Naive thymus-derived CD4-positive, alpha-beta T cell (primary cell): ENCODE measurements at regions not wholly inside any gene's neighbourhood (a gene's known extent, or its start where the extent isn't known, plus 50 kb on each side); places are given as distances from the start of the nearest gene placed in this dataset.

Experiments used
- ATAC-seq: fragments of 150-1000 bp; cut with Tn5 transposase; 2 replicates; pipeline ENCODE4 v1.10.0; 2021; ENCODE audit warnings: mild to moderate bottlenecking, moderate library complexity
- CTCF ChIA-PET: fragments of 350-600 bp; sonication (Branson Sonifier 250); formaldehyde crosslinking; loops from one replicate; lab custom pipeline; 2021; ENCODE audit warnings: antibody characterized with exemption; lab: Charles Lee
- POLR2A ChIA-PET: fragments of 350-600 bp; sonication (Branson Sonifier 250); formaldehyde crosslinking; loops from one replicate; lab custom pipeline; 2021; ENCODE audit warnings: antibody characterized with exemption, inconsistent platforms; lab: Charles Lee
- DNase-seq, 9 donors: peaks; one replicate each; pipeline versions ENCODE4 v3.0.0 to v3.0.0-alpha.2; 2020 to 2022; ENCODE audit warnings: mixed read lengths in 1 of 9
- H3K27ac ChIP-seq: one replicate; pipeline ENCODE4 v1.7.0; 2013; ENCODE audit warnings: mild to moderate bottlenecking, low read depth, low read length, moderate library complexity
- H3K27me3 ChIP-seq, 2 donors: one replicate each; pipeline ENCODE4 v1.7.0; 2013; ENCODE audit warnings: low read length in 2 of 2, mild to moderate bottlenecking in 2 of 2, moderate library complexity in 2 of 2; ENCODE audit not compliant: control insufficient read depth in 2 of 2, insufficient read depth in 2 of 2
- H3K36me3 ChIP-seq, 3 experiments: 1 replicate in 2 of 3; 2 replicates in 1 of 3; pipeline ENCODE4 v1.7.0; 2013; ENCODE audit warnings: low read length in 3 of 3, mild to moderate bottlenecking in 3 of 3, moderate library complexity in 1 of 3; ENCODE audit not compliant: insufficient read depth in 3 of 3, control insufficient read depth in 2 of 3
- H3K4me1 ChIP-seq, 2 donors: one replicate each; pipeline ENCODE4 v1.7.0; 2013; ENCODE audit warnings: low read length in 2 of 2, mild to moderate bottlenecking in 2 of 2, moderate library complexity in 1 of 2; ENCODE audit not compliant: control insufficient read depth in 2 of 2, insufficient read depth in 2 of 2
- H3K4me3 ChIP-seq: 2 replicates; pipeline ENCODE4 v1.7.0; 2013; ENCODE audit warnings: mild to moderate bottlenecking, low read length
- H3K9me3 ChIP-seq, 3 experiments: 1 replicate in 2 of 3; 2 replicates in 1 of 3; pipeline ENCODE4 v1.7.0; 2013; ENCODE audit warnings: low read length in 3 of 3; ENCODE audit not compliant: control insufficient read depth in 2 of 3
- H3K27ac Mint-ChIP-seq, 9 donors: one replicate each; pipeline ENCODE4 v1.8.0; 2020 to 2022; ENCODE audit warnings: mixed read lengths in 9 of 9, mild to moderate bottlenecking in 8 of 9, moderate library complexity in 5 of 9, inconsistent platforms in 2 of 9
- H3K27me3 Mint-ChIP-seq, 5 donors: one replicate each; pipeline ENCODE4 v1.8.0; 2021 to 2022; ENCODE audit warnings: mixed read lengths in 5 of 5, mild to moderate bottlenecking in 1 of 5
- H3K36me3 Mint-ChIP-seq, 5 donors: one replicate each; pipeline ENCODE4 v1.8.0; 2020 to 2022; ENCODE audit warnings: mixed read lengths in 5 of 5, mild to moderate bottlenecking in 3 of 5, inconsistent platforms in 1 of 5
- H3K4me1 Mint-ChIP-seq, 7 donors: one replicate each; pipeline ENCODE4 v1.8.0; 2020 to 2022; ENCODE audit warnings: mixed read lengths in 7 of 7, mild to moderate bottlenecking in 3 of 7, inconsistent platforms in 1 of 7
- H3K4me3 Mint-ChIP-seq, 10 donors: one replicate each; pipeline ENCODE4 v1.8.0; 2020 to 2022; ENCODE audit warnings: mild to moderate bottlenecking in 10 of 10, mixed read lengths in 10 of 10, moderate library complexity in 6 of 10, inconsistent platforms in 2 of 10
- H3K9me3 Mint-ChIP-seq, 11 donors: one replicate each; pipeline ENCODE4 v1.8.0; 2020 to 2022; ENCODE audit warnings: mixed read lengths in 11 of 11, mild to moderate bottlenecking in 4 of 11, inconsistent platforms in 1 of 11, moderate library complexity in 1 of 11
- intact Hi-C, 2 donors: fragments of 100-400 bp; cut with micrococcal nuclease; formaldehyde crosslinking; loops; one replicate each; pipeline ENCODE4 v1.15.1; 2023

GRCh38 chr20:51313358-51313827 is 229.1 kb downstream of the NFATC2 start:
- Mint-ChIP-seq H3K36me3 (no peaks in the 10 kb centered on the region), H3K4me1 (peaks cover 0 to 2% (median 0%) of the 10 kb centered on the region in 7 donors), H3K27me3 (peaks cover 6 to 30% (median 18%) of the 10 kb centered on the region in 5 donors), H3K9me3 (peaks cover 0 to 6% (median 2%) of the 10 kb centered on the region in 11 donors), H3K4me3 (no peak overlapping the region), H3K27ac (no peak overlapping the region)
- no peaks in the 10 kb centered on the region for H3K9me3 ChIP-seq
- ChIA-PET POLR2A (interaction anchor here (0.8 kb wide), 1 partner anchor 20 kb away, joined by 3 read pairs; no protein-coding TSS in a partner anchor), CTCF (interaction anchor here (0.5 kb wide), 1 partner anchor 19 kb away, joined by 4 read pairs; no protein-coding TSS in a partner anchor)
- H3K27me3 ChIP-seq: no peaks in the 10 kb centered on the region
- no peaks in the 10 kb centered on the region for H3K4me1 ChIP-seq
- no peak for DNase-seq
- no peak overlapping the region for H3K4me3 ChIP-seq
- intact Hi-C loops: no loop called here
- H3K27ac ChIP-seq: no peak overlapping the region
- H3K36me3 ChIP-seq: no peaks in the 10 kb centered on the region
- no peak for ATAC-seq

DNA sequence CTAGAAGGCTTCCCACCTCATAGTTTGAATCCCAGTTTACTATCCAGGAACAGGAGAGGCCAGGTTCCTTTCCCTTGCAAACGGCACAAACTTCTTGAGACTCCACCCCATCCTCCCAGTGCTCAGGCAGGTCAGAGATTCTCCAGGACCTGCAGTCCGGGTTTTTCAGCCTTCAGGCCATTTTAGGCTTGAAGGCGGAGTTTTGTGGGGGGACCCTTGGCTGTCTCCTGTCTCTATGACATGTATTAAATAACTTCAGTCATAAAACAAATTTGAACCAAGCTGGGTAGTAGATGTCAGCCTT is 230.1 kb downstream of the NFATC2 start:
- DNase-seq (no peak), ATAC-seq (no peak)
- Mint-ChIP-seq H3K27me3 (peaks cover 6 to 30% (median 18%) of the 10 kb centered on the region in 5 donors), H3K4me1 (peaks cover 0 to 2% (median 0%) of the 10 kb centered on the region in 7 donors), H3K9me3 (peaks cover 0 to 6% (median 2%) of the 10 kb centered on the region in 11 donors), H3K27ac (no peak overlapping the region), H3K36me3 (no peaks in the 10 kb centered on the region), H3K4me3 (no peak overlapping the region)
- Histone ChIP-seq H3K9me3 (no peaks in the 10 kb centered on the region), H3K36me3 (no peaks in the 10 kb centered on the region), H3K27ac (no peak overlapping the region), H3K4me1 (no peaks in the 10 kb centered on the region), H3K27me3 (no peaks in the 10 kb centered on the region), H3K4me3 (no peak overlapping the region)
- ChIA-PET POLR2A (no interaction called here), CTCF (no interaction called here)
- intact Hi-C loops: no loop called here

GRCh38 chr20:51311636-51312479 is 230.7 kb downstream of the NFATC2 start:
- no peak for ATAC-seq
- CTCF ChIA-PET: interaction anchor here (0.6 kb wide), 1 partner anchor 173 kb away, joined by 3 read pairs; no protein-coding TSS in a partner anchor

GRCh38 chr20:51310216-51310615 is 232.3 kb downstream of the NFATC2 start:
- Histone ChIP-seq H3K4me3 (no peak overlapping the region), H3K4me1 (peaks cover 0 to 4% of the 10 kb centered on the region in 2 donors), H3K27me3 (no peaks in the 10 kb centered on the region), H3K27ac (no peak overlapping the region), H3K9me3 (no peaks in the 10 kb centered on the region), H3K36me3 (no peaks in the 10 kb centered on the region)
- Mint-ChIP-seq H3K4me1 (peaks cover 0 to 5% (median 0%) of the 10 kb centered on the region in 7 donors), H3K4me3 (no peak overlapping the region), H3K27ac (no peak overlapping the region), H3K27me3 (peaks cover 13 to 33% (median 23%) of the 10 kb centered on the region in 5 donors), H3K9me3 (peaks cover 0 to 1% (median 0%) of the 10 kb centered on the region in 11 donors), H3K36me3 (no peaks in the 10 kb centered on the region)
- DNase-seq (no peak), ATAC-seq (no peak)
- CTCF ChIA-PET: interaction anchor here (0.6 to 1.0 kb wide), 3 partner anchors 13 to 330 kb away, joined by 3 to 4 read pairs (median 3); no protein-coding TSS in a partner anchor
- POLR2A ChIA-PET: no interaction called here
- intact Hi-C loops: no loop called here

More at GRCh38 chr20:51311636-51312479, 230.7 kb downstream of the NFATC2 start:
- DNase-seq: no peak
- intact Hi-C loops: no loop called here
- H3K4me3 ChIP-seq: no peak overlapping the region
- Mint-ChIP-seq H3K27me3 (peaks cover 6 to 30% (median 19%) of the 10 kb centered on the region in 5 donors), H3K4me1 (peaks cover 0 to 3% (median 0%) of the 10 kb centered on the region in 7 donors), H3K4me3 (no peak overlapping the region), H3K36me3 (no peaks in the 10 kb centered on the region), H3K27ac (no peak overlapping the region), H3K9me3 (peaks cover 0 to 6% (median 2%) of the 10 kb centered on the region in 11 donors)
- H3K27ac ChIP-seq: no peak overlapping the region
- H3K27me3 ChIP-seq: no peaks in the 10 kb centered on the region
- peaks cover 0 to 3% of the 10 kb centered on the region in 2 donors for H3K4me1 ChIP-seq
- H3K36me3 ChIP-seq: no peaks in the 10 kb centered on the region
- no peaks in the 10 kb centered on the region for H3K9me3 ChIP-seq
- POLR2A ChIA-PET: no interaction called here

- no peaks in the 10 kb centered on the region for H3K27me3 ChIP-seq
- no peak for DNase-seq
- Mint-ChIP-seq H3K9me3 (no peaks in the 10 kb centered on the region), H3K27ac (no peak overlapping the region), H3K27me3 (peaks cover 13 to 35% (median 25%) of the 10 kb centered on the region in 5 donors), H3K4me1 (peaks cover 0 to 5% (median 0%) of the 10 kb centered on the region in 7 donors), H3K4me3 (no peak overlapping the region), H3K36me3 (peaks cover 0 to under 1% (median 0%) of the 10 kb centered on the region in 5 donors)
- H3K27ac ChIP-seq: no peak overlapping the region
- CTCF ChIA-PET: interaction anchor here (1.4 to 1.7 kb wide), 2 partner anchors 286 to 321 kb away, joined by 3 to 8 read pairs; no protein-coding TSS in a partner anchor
- no peak for ATAC-seq
- intact Hi-C loops: no loop called here
- no peaks in the 10 kb centered on the region for H3K9me3 ChIP-seq
- H3K4me3 ChIP-seq: no peak overlapping the region
- POLR2A ChIA-PET: no interaction called here
- H3K4me1 ChIP-seq: peaks cover 0 to 4% of the 10 kb centered on the region in 2 donors
- H3K36me3 ChIP-seq: no peaks in the 10 kb centered on the region
Measured at GRCh38 chr20:51309128-51309527, 233.4 kb downstream of the NFATC2 start.

- ATAC-seq (peak; percentile 87), DNase-seq (peak; percentile 39 to 74 (median 53))
- Mint-ChIP-seq H3K4me1 (peaks cover 0 to 5% (median 0%) of the 10 kb centered on the region in 7 donors), H3K27ac (no peak overlapping the region), H3K27me3 (peaks cover 8 to 25% (median 21%) of the 10 kb centered on the region in 5 donors), H3K9me3 (peaks cover 0 to 3% (median 0%) of the 10 kb centered on the region in 11 donors), H3K36me3 (peaks cover 0 to 4% (median 0%) of the 10 kb centered on the region in 5 donors), H3K4me3 (no peak overlapping the region)
- H3K4me1 ChIP-seq: peaks cover 0 to 4% of the 10 kb centered on the region in 2 donors
- no peaks in the 10 kb centered on the region for H3K27me3 ChIP-seq
- POLR2A ChIA-PET: no interaction called here
- no peaks in the 10 kb centered on the region for H3K9me3 ChIP-seq
- CTCF ChIA-PET: interaction anchor here (0.6 to 2.0 kb wide), 7 partner anchors 36 to 516 kb away, joined by 3 to 8 read pairs (median 4); no protein-coding TSS in a partner anchor
- no peaks in the 10 kb centered on the region for H3K36me3 ChIP-seq
- H3K27ac ChIP-seq: no peak overlapping the region
- intact Hi-C loops: loop anchor here (1.0 to 2.0 kb wide), 5 partner anchors 86 to 516 kb away; no protein-coding TSS in a partner anchor
- no peak overlapping the region for H3K4me3 ChIP-seq
Measured at GRCh38 chr20:51306521-51307358, 235.8 kb downstream of the NFATC2 start.
